B cell (primary cell): ENCODE measurements at regions not wholly inside any gene's neighbourhood (a gene's known extent, or its start where the extent isn't known, plus 50 kb on each side); places are given as distances from the start of the nearest gene placed in this dataset.

Experiments used
- ATAC-seq: fragments of 200-7000 bp; cut with Tn5 transposase; one replicate; pipeline ENCODE4 v1.10.0; 2021; ENCODE audit warnings: low read depth, mild to moderate bottlenecking, moderate number of reproducible peaks, moderate library complexity
- CTCF ChIA-PET: fragments of 350-600 bp; sonication (Branson Sonifier 250); formaldehyde crosslinking; loops from one replicate; lab custom pipeline; 2021; ENCODE audit warnings: antibody characterized with exemption, inconsistent platforms; lab: Charles Lee
- POLR2A ChIA-PET: fragments of 350-600 bp; sonication (Branson Sonifier 250); formaldehyde crosslinking; loops from one replicate; lab custom pipeline; 2021; ENCODE audit warnings: antibody characterized with exemption; lab: Charles Lee
- DNase-seq: peaks from one replicate; pipeline ENCODE4 v3.0.0; 2013
- H2AFZ ChIP-seq: 2 replicates; pipeline ENCODE4 v1.6.1; 2012; ENCODE audit warnings: mild to moderate bottlenecking, low read depth, low read length; ENCODE audit not compliant: insufficient read depth, poor library complexity, severe bottlenecking
- H3K27ac ChIP-seq, 2 donors: 1 replicate in 1 of 2; 2 replicates in 1 of 2; pipeline ENCODE4 v1.5.1; 2012 to 2013; ENCODE audit warnings: low read length in 2 of 2, mild to moderate bottlenecking in 2 of 2, moderate library complexity in 1 of 2
- H3K27me3 ChIP-seq, 4 experiments: fragments of 200-600 bp in 1 of 4; sonication (generic) in 1 of 4; replicated peaks in 1 of 4; 1 replicate in 2 of 4; 2 replicates in 2 of 4; pipeline versions ENCODE4 v1.6.1 to v1.7.0; 2013 to 2016; ENCODE audit warnings: low read length in 3 of 4, mild to moderate bottlenecking in 2 of 4, mixed read lengths in 1 of 4, moderate library complexity in 1 of 4; ENCODE audit not compliant: insufficient read depth in 4 of 4, control insufficient read depth in 3 of 4; ENCODE audit errors: control extremely low read depth in 1 of 4
- H3K36me3 ChIP-seq, 2 experiments: replicated peaks in 1 of 2; 1 replicate in 1 of 2; 2 replicates in 1 of 2; pipeline versions ENCODE4 v1.6.1 to v1.7.1; 2013; ENCODE audit warnings: low read length in 1 of 2; ENCODE audit not compliant: insufficient read depth in 2 of 2, control insufficient read depth in 1 of 2; ENCODE audit errors: control extremely low read depth in 1 of 2, extremely low read depth in 1 of 2
- H3K4me1 ChIP-seq, 2 donors: fragments of 200-600 bp in 1 of 2; sonication (generic) in 1 of 2; 1 replicate in 1 of 2; 2 replicates in 1 of 2; pipeline versions ENCODE4 v1.5.1 to v1.6.1; 2013 to 2017; ENCODE audit warnings: low read length in 2 of 2; ENCODE audit not compliant: control insufficient read depth in 2 of 2, insufficient read depth in 2 of 2
- H3K4me2 ChIP-seq: replicated peaks from 2 replicates; pipeline ENCODE3; 2012; ENCODE audit warnings: mild to moderate bottlenecking, low read depth, low read length; ENCODE audit not compliant: poor library complexity, severe bottlenecking
- H3K4me3 ChIP-seq, 5 experiments: fragments of 200-600 bp in 1 of 5; sonication (generic) in 1 of 5; 1 replicate in 3 of 5; 2 replicates in 2 of 5; pipeline versions ENCODE4 v1.5.1 to v1.7.0; 2011 to 2016; ENCODE audit warnings: low read length in 4 of 5, mild to moderate bottlenecking in 4 of 5, low read depth in 2 of 5, control low read depth in 1 of 5, moderate library complexity in 1 of 5; ENCODE audit not compliant: insufficient read depth in 1 of 5; ENCODE audit errors: control extremely low read depth in 1 of 5, extremely low read depth in 1 of 5
- H3K79me2 ChIP-seq: fragments of 200-600 bp; sonication (generic); one replicate; pipeline ENCODE4 v1.6.0; 2016; ENCODE audit warnings: low read length; ENCODE audit not compliant: control insufficient read depth, insufficient read depth
- H3K9ac ChIP-seq: fragments of 200-600 bp; sonication (generic); 2 replicates; pipeline ENCODE4 v1.6.1; 2017; ENCODE audit warnings: mild to moderate bottlenecking, low read length, moderate library complexity
- H3K9me3 ChIP-seq, 3 donors: one replicate each; pipeline versions ENCODE4 v1.6.1 to v1.7.1; 2013; ENCODE audit warnings: low read length in 2 of 3; ENCODE audit not compliant: control insufficient read depth in 2 of 3, insufficient read depth in 1 of 3; ENCODE audit errors: control extremely low read depth in 1 of 3
- H4K20me1 ChIP-seq: 2 replicates; pipeline ENCODE4 v1.6.0; 2012; ENCODE audit warnings: mild to moderate bottlenecking, low read length; ENCODE audit not compliant: insufficient read depth, control insufficient read depth, poor library complexity, severe bottlenecking
- H3K27ac Mint-ChIP-seq: one replicate; pipeline ENCODE4 v1.8.0; 2021; ENCODE audit warnings: mixed read lengths
- H3K27me3 Mint-ChIP-seq: one replicate; pipeline ENCODE4 v1.8.0; 2021; ENCODE audit warnings: mixed read lengths
- H3K4me1 Mint-ChIP-seq: one replicate; pipeline ENCODE4 v1.8.0; 2021; ENCODE audit warnings: mixed read lengths
- H3K4me3 Mint-ChIP-seq: one replicate; pipeline ENCODE4 v1.8.0; 2021; ENCODE audit warnings: mixed read lengths
- H3K9me3 Mint-ChIP-seq: one replicate; pipeline ENCODE4 v1.8.0; 2022; ENCODE audit warnings: mixed read lengths; ENCODE audit not compliant: insufficient read depth
- EZH2 ChIP-seq: IDR thresholded peaks from 2 replicates; pipeline ENCODE4 v1.6.1; 2012; ENCODE audit warnings: borderline replicate concordance, low read depth, mild to moderate bottlenecking, moderate library complexity, low read length; ENCODE audit not compliant: insufficient read depth, poor library complexity, severe bottlenecking
- WGBS: methylation state at CpG from one replicate; pipeline ENCODE4 v1.1.5; 2013; ENCODE audit warnings: missing lambda C conversion rate; ENCODE audit not compliant: insufficient coverage; 5-methylcytosine and 5-hydroxymethylcytosine counted together
- intact Hi-C: fragments of 100-400 bp; cut with micrococcal nuclease; formaldehyde crosslinking; loops from one replicate; pipeline ENCODE4 v1.10.0; 2022
- TF ChIP-seq, protein P1 (sequence below): fragments of 200-600 bp; IDR thresholded peaks from one replicate; pipeline ENCODE4 v1.8.0; 2022; ENCODE audit warnings: antibody characterized with exemption, mild to moderate bottlenecking

DNA sequence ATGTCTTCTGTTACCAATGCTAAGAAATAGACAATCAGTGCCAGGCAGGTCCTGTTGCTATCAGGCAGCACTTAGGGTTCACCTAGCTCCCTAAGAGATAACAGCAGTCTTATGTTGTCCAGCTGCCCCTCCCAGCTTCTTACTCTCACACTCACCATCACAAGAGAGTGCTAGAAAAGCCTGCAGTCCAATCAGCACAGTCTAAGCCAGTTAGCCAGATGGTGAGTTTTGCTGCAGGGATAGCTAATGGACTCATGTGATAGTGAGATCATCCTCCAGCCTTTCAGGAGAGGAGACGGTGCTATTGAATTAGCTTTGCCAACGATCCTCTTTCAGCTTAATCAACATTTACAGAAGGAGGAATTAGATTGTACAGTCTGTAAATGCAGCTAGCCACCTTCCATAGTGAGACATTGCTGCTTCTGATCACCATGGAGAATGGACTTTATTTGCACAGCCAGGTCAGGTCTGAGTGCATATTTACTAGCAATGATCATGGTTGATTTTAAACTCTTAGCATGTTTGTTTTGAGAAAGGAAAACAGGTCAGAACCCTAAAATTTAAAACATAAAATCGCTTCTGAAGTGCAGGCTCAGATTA, 438.3 kb downstream of the CENPC start:
- TF ChIP-seq EZH2 = no peak
- TF ChIP-seq, protein P1, sequence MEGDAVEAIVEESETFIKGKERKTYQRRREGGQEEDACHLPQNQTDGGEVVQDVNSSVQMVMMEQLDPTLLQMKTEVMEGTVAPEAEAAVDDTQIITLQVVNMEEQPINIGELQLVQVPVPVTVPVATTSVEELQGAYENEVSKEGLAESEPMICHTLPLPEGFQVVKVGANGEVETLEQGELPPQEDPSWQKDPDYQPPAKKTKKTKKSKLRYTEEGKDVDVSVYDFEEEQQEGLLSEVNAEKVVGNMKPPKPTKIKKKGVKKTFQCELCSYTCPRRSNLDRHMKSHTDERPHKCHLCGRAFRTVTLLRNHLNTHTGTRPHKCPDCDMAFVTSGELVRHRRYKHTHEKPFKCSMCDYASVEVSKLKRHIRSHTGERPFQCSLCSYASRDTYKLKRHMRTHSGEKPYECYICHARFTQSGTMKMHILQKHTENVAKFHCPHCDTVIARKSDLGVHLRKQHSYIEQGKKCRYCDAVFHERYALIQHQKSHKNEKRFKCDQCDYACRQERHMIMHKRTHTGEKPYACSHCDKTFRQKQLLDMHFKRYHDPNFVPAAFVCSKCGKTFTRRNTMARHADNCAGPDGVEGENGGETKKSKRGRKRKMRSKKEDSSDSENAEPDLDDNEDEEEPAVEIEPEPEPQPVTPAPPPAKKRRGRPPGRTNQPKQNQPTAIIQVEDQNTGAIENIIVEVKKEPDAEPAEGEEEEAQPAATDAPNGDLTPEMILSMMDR = no peak
- H3K4me1 Mint-ChIP-seq = no peaks in the 10 kb centered on the region
- no peak overlapping the region for H3K4me3 Mint-ChIP-seq
- WGBS = no CpG with 5 or more reads among the region's 3 CpGs
- H3K27me3 ChIP-seq = no peaks in the 10 kb centered on the region
- H4K20me1 ChIP-seq = no peaks in the 10 kb centered on the region
- intact Hi-C loops = no loop called here
- H3K4me2 ChIP-seq = no peak overlapping the region
- no peak overlapping the region for H3K27ac ChIP-seq
- no peak overlapping the region for H3K27ac Mint-ChIP-seq
- ChIA-PET CTCF (no interaction called here), POLR2A (no interaction called here)
- H2AFZ ChIP-seq = no peak overlapping the region
- no peaks in the 10 kb centered on the region for H3K9me3 ChIP-seq
- no peaks in the 10 kb centered on the region for H3K27me3 Mint-ChIP-seq
- no peak for DNase-seq
- no peak overlapping the region for H3K9ac ChIP-seq
- H3K9me3 Mint-ChIP-seq = no peaks in the 10 kb centered on the region
- H3K4me1 ChIP-seq = no peaks in the 10 kb centered on the region
- no peaks in the 10 kb centered on the region for H3K36me3 ChIP-seq
- no peaks in the 10 kb centered on the region for H3K79me2 ChIP-seq
- ATAC-seq = no peak
- no peak overlapping the region for H3K4me3 ChIP-seq

DNA sequence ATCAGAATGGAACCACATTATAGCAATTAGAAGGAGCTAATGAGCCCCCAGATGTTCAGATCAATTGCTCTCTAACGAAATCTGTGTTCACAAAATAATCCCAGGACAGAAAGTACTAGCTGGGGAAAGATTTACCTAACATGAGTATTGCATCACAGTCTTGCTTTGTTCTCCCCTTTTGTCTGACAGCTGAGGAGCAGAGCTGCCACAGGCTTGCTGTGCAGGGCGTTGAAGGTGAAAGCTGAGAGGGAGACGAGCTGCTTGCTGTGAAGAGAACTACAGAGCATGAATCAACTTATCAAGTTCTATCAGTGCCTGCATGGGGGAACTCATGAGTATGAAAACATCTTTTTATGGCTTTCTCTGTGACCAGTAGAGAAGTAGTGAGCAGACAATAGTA, 441.2 kb downstream of the CENPC start:
- Histone ChIP-seq H3K27me3 (no peaks in the 10 kb centered on the region), H3K4me3 (no peak overlapping the region), H3K9ac (no peak overlapping the region), H3K9me3 (no peaks in the 10 kb centered on the region), H3K27ac (no peak overlapping the region), H3K36me3 (no peaks in the 10 kb centered on the region), H3K4me2 (no peak overlapping the region), H3K79me2 (no peaks in the 10 kb centered on the region), H4K20me1 (no peaks in the 10 kb centered on the region), H2AFZ (no peak overlapping the region), H3K4me1 (no peaks in the 10 kb centered on the region)
- H3K27me3 Mint-ChIP-seq = no peaks in the 10 kb centered on the region
- POLR2A ChIA-PET = no interaction called here
- no peak for TF ChIP-seq EZH2
- TF ChIP-seq, protein P1 = no peak
- no peak overlapping the region for H3K4me3 Mint-ChIP-seq
- no peaks in the 10 kb centered on the region for H3K4me1 Mint-ChIP-seq
- H3K9me3 Mint-ChIP-seq = no peaks in the 10 kb centered on the region
- intact Hi-C loops = no loop called here
- no peak overlapping the region for H3K27ac Mint-ChIP-seq
- DNase-seq (no peak), ATAC-seq (no peak)
- CTCF ChIA-PET = no interaction called here
- WGBS = 86% methylated on average over 1 of the region's 3 CpGs
